ENCODE measurements at regions not wholly inside any gene's neighbourhood (a gene's known extent, or its start where the extent isn't known, plus 50 kb on each side); places are given as distances from the start of the nearest gene placed in this dataset.
"Not testable (repeated sequence)": the region's sequence is repeated elsewhere in the genome, so short reads cannot be mapped to it uniquely, and the experiment has no call there.

DNA sequence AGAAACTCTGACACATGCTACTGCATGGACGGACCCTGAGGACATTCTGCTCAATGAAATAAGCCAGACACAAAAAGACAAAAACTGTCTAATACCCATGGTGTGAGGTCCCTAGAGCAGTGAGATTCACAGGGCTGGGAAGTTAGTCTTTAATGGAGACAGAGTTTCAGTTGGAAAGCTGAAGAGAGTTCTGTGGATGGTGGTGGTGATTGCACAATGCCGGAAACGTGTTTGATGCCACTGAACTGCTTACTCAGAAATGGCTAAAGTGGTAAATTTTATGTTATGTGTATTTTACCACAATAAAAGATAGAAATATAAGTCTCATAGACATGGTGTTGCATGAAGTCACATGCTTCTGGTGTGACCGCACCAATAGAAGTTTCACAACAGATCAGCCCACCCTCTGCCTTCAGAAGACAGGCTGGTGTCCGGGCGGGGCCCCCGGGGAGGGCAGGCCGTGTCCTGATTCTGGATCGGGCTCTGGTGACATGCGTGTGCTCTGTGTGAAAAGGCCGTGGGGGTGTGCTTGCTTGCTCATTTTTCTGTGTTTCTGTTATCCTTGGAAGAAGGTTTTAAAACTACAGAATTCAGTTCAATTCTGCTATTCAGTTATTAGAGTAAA lies 108.5 kb upstream of the ZNF469 start:
- not testable (repeated sequence) for DNase-seq

- no peak for DNase-seq
Observed at GRCh38 chr16:88274847-88275246, 107.9 kb upstream of the ZNF469 start.

- not testable (repeated sequence) for DNase-seq
Observed at GRCh38 chr16:88275336-88276122, 107.2 kb upstream of the ZNF469 start.

- not testable (repeated sequence) for DNase-seq
Observed at GRCh38 chr16:88276123-88276588, 106.6 kb upstream of the ZNF469 start.

- DNase-seq = no peak
Observed at GRCh38 chr16:88276591-88276990, 106.2 kb upstream of the ZNF469 start.

GRCh38 chr16:88279998-88280397 lies 102.8 kb upstream of the ZNF469 start:
- no peak for DNase-seq

- DNase-seq = no peak
Observed at GRCh38 chr16:88281858-88282563, 100.7 kb upstream of the ZNF469 start.

DNA sequence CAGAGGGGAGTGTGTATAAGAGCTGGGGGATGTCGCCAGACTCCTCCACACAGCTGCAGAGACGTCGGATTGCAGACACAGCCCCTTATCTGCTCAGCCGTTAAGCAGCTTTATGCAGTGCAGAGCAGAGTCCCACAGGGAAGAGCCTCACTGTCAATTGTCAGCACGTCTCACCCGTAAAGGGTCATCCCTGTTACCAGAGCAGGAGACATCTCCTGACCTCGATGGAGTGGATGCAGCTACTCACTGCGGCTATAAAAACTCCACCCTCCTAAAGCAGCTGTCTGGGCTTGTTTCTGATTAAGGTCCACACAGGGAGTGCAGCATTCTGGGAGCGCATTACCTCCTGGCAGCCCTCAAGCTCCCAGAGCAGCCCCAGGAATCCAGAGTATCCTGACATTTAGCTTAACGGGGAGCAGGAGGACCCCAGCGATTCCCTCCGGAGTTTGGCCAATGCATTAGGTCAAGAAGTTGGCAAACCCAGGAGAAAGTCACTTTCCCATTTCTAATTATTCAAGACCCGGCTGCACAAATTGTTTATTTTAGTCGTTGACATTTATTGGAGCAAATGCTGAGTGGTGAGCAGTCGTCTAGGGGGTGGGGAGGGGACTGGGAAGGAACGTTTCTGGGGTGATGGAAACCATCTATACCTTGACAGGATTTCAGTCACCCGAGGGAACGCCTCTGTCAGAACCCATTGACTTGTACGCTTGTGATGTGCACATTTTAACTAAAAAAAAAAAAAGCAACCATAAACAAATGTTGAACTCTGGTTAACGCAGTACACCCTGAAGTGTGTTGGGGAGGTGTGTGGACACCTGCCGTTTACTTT lies 100.0 kb upstream of the ZNF469 start:
- DNase-seq = no peak

DNA sequence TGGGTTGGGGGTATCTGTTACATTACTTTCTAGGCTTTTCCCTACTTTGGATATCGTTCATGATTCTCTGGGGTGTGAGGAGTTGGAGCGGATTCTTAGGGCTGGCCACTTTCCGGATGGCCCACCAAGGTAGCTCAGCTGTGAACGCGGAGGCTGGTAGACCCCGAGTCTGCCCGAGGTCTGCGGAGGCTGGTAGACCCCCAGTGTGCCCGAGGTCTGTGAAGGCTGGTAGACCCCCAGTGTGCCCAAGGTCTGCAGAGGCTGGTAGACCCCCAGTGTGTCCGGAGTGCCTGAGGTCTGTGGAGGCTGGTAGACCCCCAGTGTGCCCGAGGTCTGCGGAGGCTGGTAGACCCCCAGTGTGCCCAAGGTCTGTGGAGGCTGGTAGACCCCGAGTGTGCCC lies 99.2 kb upstream of the ZNF469 start:
- no peak for DNase-seq

GRCh38 chr16:88284101-88284500 lies 98.7 kb upstream of the ZNF469 start:
- no peak for DNase-seq

DNA sequence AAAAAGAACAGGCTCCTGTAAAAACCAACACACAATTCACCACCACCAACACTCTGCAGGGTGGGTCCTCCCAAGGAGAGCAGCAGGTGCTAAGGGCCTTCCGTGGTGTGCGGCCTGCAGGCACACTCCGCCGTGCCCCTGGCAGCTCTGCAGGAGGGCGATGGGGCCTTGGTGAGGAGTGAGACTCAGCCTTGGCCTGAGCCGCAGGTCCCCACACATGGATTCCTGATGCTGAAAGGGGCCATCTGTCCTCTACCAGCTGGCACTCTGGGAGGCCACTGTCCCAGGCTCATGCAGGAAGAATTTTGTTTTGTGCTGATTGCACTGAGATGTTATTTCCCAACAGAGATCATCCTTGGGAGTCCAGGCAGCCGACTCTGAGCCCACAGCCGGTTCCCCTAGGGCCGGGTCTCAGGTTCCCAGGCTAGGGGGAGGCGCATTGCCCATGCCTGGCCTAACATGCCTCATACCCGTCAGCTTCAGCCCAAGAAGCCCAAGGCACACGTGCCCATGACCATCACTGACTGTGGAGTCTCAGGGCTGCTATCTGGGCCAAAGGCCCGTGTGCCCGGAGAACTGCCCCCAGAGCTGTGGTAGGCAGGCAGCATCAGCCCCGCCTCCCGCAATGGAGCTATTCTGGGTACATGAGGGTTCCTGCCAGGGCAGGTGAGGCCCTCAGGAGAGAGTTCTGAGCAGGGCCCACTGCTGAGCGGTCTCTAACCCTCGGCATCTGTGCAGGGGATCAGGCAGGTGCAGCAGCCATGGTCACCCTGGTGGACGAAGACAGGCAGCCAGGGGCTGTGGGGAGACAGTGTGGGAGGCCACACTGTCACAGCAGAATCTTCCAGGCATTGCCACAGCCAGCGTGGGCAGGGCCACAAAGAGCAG lies 97.9 kb upstream of the ZNF469 start:
- DNase-seq = no peak

- DNase-seq = no peak
Observed at GRCh38 chr16:88285514-88285822, 97.3 kb upstream of the ZNF469 start.

- DNase-seq = no peak
Observed at GRCh38 chr16:88286301-88286923, 96.3 kb upstream of the ZNF469 start.

DNA sequence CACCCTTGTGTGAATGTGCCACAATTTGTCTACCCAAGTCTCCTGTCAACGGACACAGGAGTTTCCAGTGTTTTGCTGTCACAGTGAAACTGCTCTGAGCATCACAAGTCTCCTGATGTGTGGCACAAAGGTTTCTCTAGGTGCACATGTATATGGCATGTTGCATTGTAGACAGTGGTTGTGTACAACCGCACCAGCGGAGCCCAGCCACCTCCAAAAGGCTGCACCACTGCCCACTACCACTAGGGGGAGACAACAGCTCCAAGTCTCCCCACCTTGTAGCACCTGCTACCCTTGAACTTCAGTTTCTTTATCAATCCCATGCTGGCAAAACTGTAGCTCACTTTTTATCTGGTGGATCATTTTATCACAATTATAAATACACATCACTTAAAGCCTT lies 95.5 kb upstream of the ZNF469 start:
- no peak for DNase-seq

DNA sequence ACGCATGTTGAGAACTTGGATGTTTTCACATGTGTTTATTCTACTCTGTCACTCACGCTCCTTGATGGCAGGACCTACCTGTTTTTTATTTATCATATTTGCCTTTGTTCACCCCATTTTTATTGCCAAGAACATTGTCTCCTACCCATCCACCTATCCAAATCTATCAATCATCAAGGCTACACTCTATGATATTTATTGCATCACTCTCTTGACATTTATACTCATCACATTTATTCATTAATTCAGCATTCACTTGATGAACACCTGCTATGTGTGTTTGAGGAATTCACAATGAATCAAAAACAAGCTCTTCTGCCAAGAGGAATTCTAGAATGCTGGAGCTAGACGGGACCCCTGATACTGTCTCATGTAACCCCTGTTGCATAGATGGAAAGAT lies 94.5 kb upstream of the ZNF469 start:
- no peak for DNase-seq

DNA sequence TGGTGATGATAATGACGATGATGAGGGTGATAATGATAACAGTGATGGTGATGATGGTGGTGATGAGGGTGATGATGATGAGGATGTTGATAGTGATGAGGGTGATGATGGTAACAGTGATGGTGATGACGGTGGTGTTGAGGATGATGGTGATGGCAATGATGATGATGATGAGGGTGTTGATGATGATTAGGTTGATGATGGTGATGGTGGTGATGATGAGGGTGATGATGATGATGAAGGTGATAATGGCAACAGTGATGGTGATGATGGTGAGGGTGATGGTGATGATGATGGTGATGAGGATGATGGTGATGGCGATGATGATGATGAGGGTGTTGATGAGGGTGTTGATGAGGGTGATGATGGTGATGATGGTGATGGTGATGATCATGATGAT lies 93.8 kb upstream of the ZNF469 start:
- no peak for DNase-seq

GRCh38 chr16:88289561-88289960 lies 93.2 kb upstream of the ZNF469 start:
- DNase-seq = no peak

GRCh38 chr16:88289968-88290401 lies 92.8 kb upstream of the ZNF469 start:
- DNase-seq = no peak

DNA sequence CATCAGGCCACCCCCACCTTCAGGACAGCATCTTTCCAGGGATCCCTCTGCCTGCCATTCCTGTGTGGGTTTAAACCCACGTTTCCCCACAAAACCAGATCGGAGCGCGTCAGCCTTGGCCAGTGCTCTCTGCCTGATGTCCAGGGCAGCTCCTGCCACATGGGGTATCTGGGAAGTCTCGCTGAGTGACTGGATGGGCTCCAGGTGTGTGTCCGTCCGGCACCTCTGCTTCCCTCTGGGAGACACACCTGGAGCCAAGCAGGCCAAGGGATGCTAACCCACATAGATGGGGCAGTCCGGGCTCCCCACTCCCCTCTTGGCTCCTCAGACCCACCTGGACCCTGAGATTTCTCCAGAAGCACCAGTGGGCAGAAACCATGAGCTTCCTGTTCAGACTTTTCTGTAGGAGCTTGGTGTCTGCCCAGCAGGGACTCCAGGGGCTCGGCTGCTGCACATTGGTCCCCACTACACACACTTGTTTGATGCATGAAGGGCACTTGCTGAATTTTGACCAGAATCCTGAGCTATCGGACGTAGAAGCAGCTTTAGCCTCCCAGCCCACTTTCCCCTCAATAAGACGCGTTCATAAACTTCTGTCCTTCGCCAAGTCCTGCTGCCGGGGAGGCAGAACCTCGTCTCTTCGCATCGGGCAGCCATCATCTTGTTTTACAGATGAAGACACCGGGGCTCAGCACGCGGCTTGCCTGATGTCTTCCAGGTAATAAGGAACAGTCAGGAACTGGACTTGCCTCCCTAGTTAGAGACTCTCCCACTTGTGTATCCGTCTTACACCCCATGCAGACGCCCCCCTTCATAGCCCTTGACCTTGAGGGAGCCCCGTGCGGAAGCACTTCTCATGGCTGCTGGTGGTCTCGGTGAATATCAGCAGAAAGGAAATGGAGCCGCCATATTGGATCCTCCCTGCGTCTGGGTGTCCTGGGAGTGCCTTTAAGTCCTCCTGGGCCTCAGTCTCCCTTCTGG lies 91.6 kb upstream of the ZNF469 start:
- no peak for DNase-seq

Measured in CD4-positive, alpha-beta T cell treated with Interleukin-6 for 4 hours (primary cell).